PC-9 (cell line): ENCODE measurements at regions not wholly inside any gene's neighbourhood (a gene's known extent, or its start where the extent isn't known, plus 50 kb on each side); places are given as distances from the start of the nearest gene placed in this dataset.

Experiments used
- CTCF ChIP-seq: fragments of 200-600 bp; sonication (generic); conservative IDR thresholded peaks from 2 replicates; pipeline ENCODE4 v1.6.1; 2017; ENCODE audit warnings: mixed run types, antibody characterized with exemption, mild to moderate bottlenecking, moderate library complexity
- EZH2 ChIP-seq: fragments of 200-600 bp; sonication (generic); IDR thresholded peaks from 2 replicates; pipeline ENCODE4 v1.8.0; 2017; ENCODE audit warnings: antibody characterized with exemption, low read depth

DNA sequence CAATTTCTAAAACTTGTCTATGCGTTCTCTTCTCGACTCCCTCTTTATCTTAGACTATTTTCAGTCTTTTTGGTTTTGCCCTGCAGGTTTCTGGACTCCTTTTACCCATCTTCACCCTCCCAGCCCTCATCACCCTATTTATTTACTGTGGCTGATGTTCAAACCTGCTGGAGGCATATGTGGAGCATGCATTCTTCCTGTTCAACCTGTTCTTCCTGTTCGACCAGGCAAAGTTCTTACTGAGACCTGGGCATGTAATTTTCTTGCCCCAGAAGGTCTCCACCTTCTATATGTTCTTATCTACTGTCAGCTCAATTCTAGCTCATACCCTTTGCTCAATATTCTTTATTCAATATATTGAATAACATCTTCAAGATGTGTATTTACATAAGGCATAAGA lies 69.4 kb upstream of the AGA start:
- TF ChIP-seq CTCF (no peak), EZH2 (no peak)
